ENCODE measurements at regions not wholly inside any gene's neighbourhood (a gene's known extent, or its start where the extent isn't known, plus 50 kb on each side); places are given as distances from the start of the nearest gene placed in this dataset.

- Mint-ChIP-seq H3K4me1 (no peaks in the 10 kb centered on the region), H3K27ac (no peak overlapping the region), H3K27me3 (ENCODE audit: low read depth in 3 of 3) (peaks cover 0 to 3% (median 2%) of the 10 kb centered on the region in 3 donors), H3K4me3 (no peak overlapping the region), H3K9me3 (peaks cover 0 to 5% (median 2%) of the 10 kb centered on the region in 7 donors), H3K36me3 (no peaks in the 10 kb centered on the region)
- Histone ChIP-seq H4K20me1 (ENCODE audit: insufficient read depth, low read length) (no peaks in the 10 kb centered on the region), H3K79me2 (ENCODE audit: insufficient read depth, low read length) (no peaks in the 10 kb centered on the region), H2AFZ (ENCODE audit: insufficient read depth, low read depth, low read length, poor library complexity, severe bottlenecking) (no peak overlapping the region), H3K27me3 (ENCODE audit: control insufficient read depth in 2 of 2, insufficient read depth in 2 of 2, low read length in 2 of 2) (no peaks in the 10 kb centered on the region), H3K9ac (ENCODE audit: insufficient read depth, low read length, poor library complexity, severe bottlenecking) (no peak overlapping the region), H3K4me3 (replicated peaks in 1 of 3; ENCODE audit: low read depth in 2 of 3, low read length in 3 of 3) (no peak overlapping the region), H3K4me1 (ENCODE audit: control insufficient read depth in 1 of 2, insufficient read depth in 2 of 2, low read length in 2 of 2) (no peaks in the 10 kb centered on the region), H3K4me2 (replicated peaks; ENCODE audit: extremely low read depth, low read length, poor library complexity, severe bottlenecking) (no peak overlapping the region), H3K27ac (ENCODE audit: low read depth in 1 of 2, low read length in 2 of 2) (no peak overlapping the region), H3K36me3 (replicated peaks in 1 of 2; ENCODE audit: control insufficient read depth in 1 of 2, insufficient read depth in 2 of 2, low read length in 2 of 2) (no peaks in the 10 kb centered on the region), H3K9me3 (replicated peaks in 1 of 2; ENCODE audit: control insufficient read depth in 1 of 2, insufficient read depth in 1 of 2, low read length in 2 of 2) (no peaks in the 10 kb centered on the region)
- no CpG with 5 or more reads among the region's 5 CpGs for WGBS (ENCODE audit: insufficient coverage)
- intact Hi-C loops (cut with micrococcal nuclease): no loop called here
- no peak for DNase-seq
- TF ChIP-seq CTCF (IDR thresholded peaks at IDR 0.05): no peak
Measured at GRCh38 chr3:156033428-156033827, 87.0 kb upstream of the KCNAB1 start.

GRCh38 chr3:156035158-156035557, 85.2 kb upstream of the KCNAB1 start:
- Histone ChIP-seq H3K9ac (ENCODE audit: insufficient read depth, low read length, poor library complexity, severe bottlenecking) (no peak overlapping the region), H3K27me3 (ENCODE audit: control insufficient read depth in 2 of 2, insufficient read depth in 2 of 2, low read length in 2 of 2) (no peaks in the 10 kb centered on the region), H3K4me1 (ENCODE audit: control insufficient read depth in 1 of 2, insufficient read depth in 2 of 2, low read length in 2 of 2) (no peaks in the 10 kb centered on the region), H4K20me1 (ENCODE audit: insufficient read depth, low read length) (no peaks in the 10 kb centered on the region), H2AFZ (ENCODE audit: insufficient read depth, low read depth, low read length, poor library complexity, severe bottlenecking) (no peak overlapping the region), H3K79me2 (ENCODE audit: insufficient read depth, low read length) (no peaks in the 10 kb centered on the region), H3K4me3 (replicated peaks in 1 of 3; ENCODE audit: low read depth in 2 of 3, low read length in 3 of 3) (no peak overlapping the region), H3K27ac (ENCODE audit: low read depth in 1 of 2, low read length in 2 of 2) (no peak overlapping the region), H3K4me2 (replicated peaks; ENCODE audit: extremely low read depth, low read length, poor library complexity, severe bottlenecking) (no peak overlapping the region), H3K36me3 (replicated peaks in 1 of 2; ENCODE audit: control insufficient read depth in 1 of 2, insufficient read depth in 2 of 2, low read length in 2 of 2) (no peaks in the 10 kb centered on the region), H3K9me3 (replicated peaks in 1 of 2; ENCODE audit: control insufficient read depth in 1 of 2, insufficient read depth in 1 of 2, low read length in 2 of 2) (no peaks in the 10 kb centered on the region)
- Mint-ChIP-seq H3K9me3 (peaks cover 0 to 5% (median 2%) of the 10 kb centered on the region in 7 donors), H3K36me3 (no peaks in the 10 kb centered on the region), H3K27me3 (ENCODE audit: low read depth in 3 of 3) (peaks cover 0 to 3% (median 0%) of the 10 kb centered on the region in 3 donors), H3K4me1 (peaks cover 2% of the 10 kb centered on the region), H3K4me3 (no peak overlapping the region), H3K27ac (peak overlapping the region in 1 of 7 donors; percentile 10)
- TF ChIP-seq CTCF (IDR thresholded peaks at IDR 0.05): no peak
- WGBS (ENCODE audit: insufficient coverage): 60% methylated on average over 1 of the region's 1 CpG
- no peak for DNase-seq
- intact Hi-C loops (cut with micrococcal nuclease): no loop called here

Measured in CD14-positive monocyte (primary cell).